ENCODE measurements at regions not wholly inside any gene's neighbourhood (a gene's known extent, or its start where the extent isn't known, plus 50 kb on each side); places are given as distances from the start of the nearest gene placed in this dataset.

DNA sequence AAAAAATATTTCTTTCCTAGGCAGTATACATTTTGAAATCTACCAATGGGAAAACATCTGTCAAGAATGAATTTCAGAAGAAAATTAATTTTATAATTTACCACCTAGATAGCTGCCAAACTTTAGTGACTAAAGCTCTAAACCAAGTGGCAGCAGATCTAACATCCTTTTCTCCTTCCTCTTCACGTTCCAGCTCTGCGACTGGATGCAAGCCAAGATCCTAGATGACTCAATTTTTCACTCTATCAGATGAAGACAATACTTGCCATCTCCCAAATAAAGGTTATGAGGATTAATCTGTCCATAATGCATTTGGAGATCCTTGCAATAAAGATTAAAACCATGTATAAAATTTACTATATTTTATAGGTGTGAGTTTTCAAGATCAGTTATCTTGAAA, 66.7 kb upstream of the MIR17HG start:
- CTCF ChIA-PET: no interaction called here
- DNase-seq (no peak), ATAC-seq (ENCODE audit: low read depth) (no peak)
- Histone ChIP-seq H3K4me1 (ENCODE audit: control insufficient read depth, insufficient read depth, low read length) (no peaks in the 10 kb centered on the region), H2BK5ac (ENCODE audit: low read depth, low read length, poor library complexity, severe bottlenecking) (no peak overlapping the region), H3K4me3 (ENCODE audit: insufficient read depth, low read depth, low read length) (no peak overlapping the region), H3K27me3 (ENCODE audit: control insufficient read depth, insufficient read depth, low read length) (no peaks in the 10 kb centered on the region), H2BK20ac (ENCODE audit: low read depth, low read length) (no peak overlapping the region), H3K9me1 (ENCODE audit: insufficient read depth, low read length) (no peaks in the 10 kb centered on the region), H3K27ac (ENCODE audit: insufficient read depth, low read length) (no peak overlapping the region), H3K9me3 (ENCODE audit: control insufficient read depth, insufficient read depth, low read length) (no peaks in the 10 kb centered on the region), H3K56ac (ENCODE audit: extremely low read depth, insufficient read depth, low read length) (no peak overlapping the region), H3K4me2 (ENCODE audit: low read depth, low read length) (no peak overlapping the region), H4K91ac (ENCODE audit: insufficient read depth, low read depth, low read length) (no peak overlapping the region), H3K36me3 (ENCODE audit: control insufficient read depth, insufficient read depth, low read length) (no peaks in the 10 kb centered on the region), H2BK15ac (ENCODE audit: low read depth, low read length) (no peak overlapping the region), H2AK9ac (replicated peaks; ENCODE audit: low read depth, low read length, poor library complexity) (no peak overlapping the region), H3K4ac (ENCODE audit: low read depth, low read length) (no peak overlapping the region), H2BK120ac (ENCODE audit: low read depth, low read length) (no peak overlapping the region), H4K20me1 (ENCODE audit: insufficient read depth, low read length) (no peaks in the 10 kb centered on the region), H4K8ac (ENCODE audit: low read depth in 2 of 2, low read length in 2 of 2) (no peak overlapping the region), H2AFZ (replicated peaks; ENCODE audit: low read length, poor library complexity) (no peak overlapping the region), H3K23ac (ENCODE audit: low read depth, low read length) (no peak overlapping the region), H3K9ac (ENCODE audit: low read depth, low read length) (no peak overlapping the region), H2AK5ac (ENCODE audit: low read depth, low read length) (no peak overlapping the region), H4K5ac (ENCODE audit: low read depth, low read length) (no peak overlapping the region), H3K14ac (replicated peaks; ENCODE audit: low read depth, low read length) (no peak overlapping the region), H3K18ac (ENCODE audit: low read depth, low read length) (no peak overlapping the region), H3K79me1 (ENCODE audit: low read depth in 1 of 2, low read length in 2 of 2) (no peaks in the 10 kb centered on the region)
- TF ChIP-seq NFE2L2 (IDR thresholded peaks at IDR 0.05; ENCODE audit: low read depth, low read length) (no peak), MAFK (IDR thresholded peaks at IDR 0.05; ENCODE audit: low read depth, low read length) (no peak), BHLHE40 (IDR thresholded peaks at IDR 0.05; ENCODE audit: low read depth, low read length) (no peak), RCOR1 (IDR thresholded peaks at IDR 0.05; ENCODE audit: insufficient replicate concordance, low read length) (no peak), CHD1 (IDR thresholded peaks at IDR 0.05; ENCODE audit: low read depth, low read length) (no peak), ELK1 (IDR thresholded peaks at IDR 0.05; ENCODE audit: borderline replicate concordance, low read depth, low read length) (no peak), MAZ (IDR thresholded peaks at IDR 0.05; ENCODE audit: borderline replicate concordance, low read depth, low read length) (no peak), RFX5 (IDR thresholded peaks at IDR 0.05; ENCODE audit: low read depth, low read length) (no peak), SMC3 (IDR thresholded peaks at IDR 0.05; ENCODE audit: low read depth, low read length) (no peak), FOS (IDR thresholded peaks at IDR 0.05; ENCODE audit: low read depth, low read length) (no peak), CEBPB (IDR thresholded peaks at IDR 0.05; ENCODE audit: low read depth, low read length) (no peak), POLR2A (IDR thresholded peaks at IDR 0.05; ENCODE audit: low read depth, low read length) (no peak), MXI1 (IDR thresholded peaks at IDR 0.05; ENCODE audit: borderline replicate concordance, low read depth, low read length) (no peak), RAD21 (IDR thresholded peaks at IDR 0.05; ENCODE audit: low read length) (no peak)
- TF ChIP-seq, protein P1, sequence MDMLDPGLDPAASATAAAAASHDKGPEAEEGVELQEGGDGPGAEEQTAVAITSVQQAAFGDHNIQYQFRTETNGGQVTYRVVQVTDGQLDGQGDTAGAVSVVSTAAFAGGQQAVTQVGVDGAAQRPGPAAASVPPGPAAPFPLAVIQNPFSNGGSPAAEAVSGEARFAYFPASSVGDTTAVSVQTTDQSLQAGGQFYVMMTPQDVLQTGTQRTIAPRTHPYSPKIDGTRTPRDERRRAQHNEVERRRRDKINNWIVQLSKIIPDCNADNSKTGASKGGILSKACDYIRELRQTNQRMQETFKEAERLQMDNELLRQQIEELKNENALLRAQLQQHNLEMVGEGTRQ (IDR thresholded peaks at IDR 0.05; ENCODE audit: low read depth, low read length): no peak
- TF ChIP-seq, protein P2, sequence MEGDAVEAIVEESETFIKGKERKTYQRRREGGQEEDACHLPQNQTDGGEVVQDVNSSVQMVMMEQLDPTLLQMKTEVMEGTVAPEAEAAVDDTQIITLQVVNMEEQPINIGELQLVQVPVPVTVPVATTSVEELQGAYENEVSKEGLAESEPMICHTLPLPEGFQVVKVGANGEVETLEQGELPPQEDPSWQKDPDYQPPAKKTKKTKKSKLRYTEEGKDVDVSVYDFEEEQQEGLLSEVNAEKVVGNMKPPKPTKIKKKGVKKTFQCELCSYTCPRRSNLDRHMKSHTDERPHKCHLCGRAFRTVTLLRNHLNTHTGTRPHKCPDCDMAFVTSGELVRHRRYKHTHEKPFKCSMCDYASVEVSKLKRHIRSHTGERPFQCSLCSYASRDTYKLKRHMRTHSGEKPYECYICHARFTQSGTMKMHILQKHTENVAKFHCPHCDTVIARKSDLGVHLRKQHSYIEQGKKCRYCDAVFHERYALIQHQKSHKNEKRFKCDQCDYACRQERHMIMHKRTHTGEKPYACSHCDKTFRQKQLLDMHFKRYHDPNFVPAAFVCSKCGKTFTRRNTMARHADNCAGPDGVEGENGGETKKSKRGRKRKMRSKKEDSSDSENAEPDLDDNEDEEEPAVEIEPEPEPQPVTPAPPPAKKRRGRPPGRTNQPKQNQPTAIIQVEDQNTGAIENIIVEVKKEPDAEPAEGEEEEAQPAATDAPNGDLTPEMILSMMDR (conservative IDR thresholded peaks at IDR 0.05; ENCODE audit: low read depth, low read length): no peak
- POLR2A ChIA-PET (ENCODE audit: unreplicated experiment): no interaction called here
- dilution Hi-C loops (cut with HindIII; ENCODE audit: low sequenced_read_pairs, unreplicated experiment) (no loop called here), in situ Hi-C loops (cut with MboI; ENCODE audit: low sequenced_read_pairs) (no loop called here), intact Hi-C loops (cut with micrococcal nuclease) (no loop called here)
- no CpG with 5 or more reads among the region's 2 CpGs for WGBS, 2 experiments (ENCODE audit: extremely low coverage in 2 of 2, insufficient read length in 1 of 2)
- no TSS peak for BruUV-seq (replicated peaks)

Measured in IMR-90 (cell line).